ENCODE measurements at regions not wholly inside any gene's neighbourhood (a gene's known extent, or its start where the extent isn't known, plus 50 kb on each side); places are given as distances from the start of the nearest gene placed in this dataset.

GRCh38 chr5:135155616-135156214 lies 121.7 kb upstream of the PITX1 start:
- TF ChIP-seq EP300 (IDR thresholded peaks at IDR 0.05) (no peak), CTCF (IDR thresholded peaks at IDR 0.05) (no peak), POLR2A (IDR thresholded peaks at IDR 0.05) (no peak), POLR2AphosphoS5 (IDR thresholded peaks at IDR 0.05) (no peak)
